Gastrocnemius medialis (tissue), 4 donors: ENCODE measurements at regions not wholly inside any gene's neighbourhood (a gene's known extent, or its start where the extent isn't known, plus 50 kb on each side); places are given as distances from the start of the nearest gene placed in this dataset.

Source experiments
- POLR2A ChIP-seq, 2 donors: fragments of 450-650 bp; IDR thresholded peaks; one replicate each; pipeline ENCODE4 v1.6.1; 2017; ENCODE audit warnings: antibody characterized with exemption in 2 of 2, mild to moderate bottlenecking in 2 of 2, moderate library complexity in 2 of 2
- TF ChIP-seq, protein P1 (sequence below), 5 experiments: fragments of 450-650 bp in 3 of 5; fragments of 200-600 bp in 2 of 5; sonication (generic) in 2 of 5; IDR thresholded peaks in 4 of 5; conservative IDR thresholded peaks in 1 of 5; 1 replicate in 4 of 5; 2 replicates in 1 of 5; pipeline ENCODE4 v1.5.1; 2016 to 2019; ENCODE audit warnings: antibody characterized with exemption in 5 of 5, mild to moderate bottlenecking in 3 of 5, moderate library complexity in 3 of 5

DNA sequence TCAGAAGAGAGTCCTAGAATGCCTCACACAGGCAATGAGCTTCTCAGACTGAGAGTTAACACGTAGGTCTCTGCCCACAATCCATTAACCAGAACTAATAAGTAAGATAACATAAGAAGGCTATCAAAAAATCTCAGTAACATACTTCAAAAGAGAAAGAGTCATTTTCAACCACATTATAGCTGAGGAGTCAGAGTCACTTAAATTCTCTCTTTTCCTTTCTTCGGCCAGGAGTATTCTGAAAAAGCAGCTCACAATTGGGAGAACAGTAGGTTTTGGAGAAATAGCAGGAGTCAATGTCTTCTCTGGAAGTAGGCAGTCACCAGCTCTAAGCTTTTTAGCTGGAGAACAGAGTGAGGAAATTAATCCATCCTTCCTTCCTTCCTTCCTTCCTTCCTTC is 1364.4 kb upstream of the NXPH2 start:
- TF ChIP-seq, protein P1, sequence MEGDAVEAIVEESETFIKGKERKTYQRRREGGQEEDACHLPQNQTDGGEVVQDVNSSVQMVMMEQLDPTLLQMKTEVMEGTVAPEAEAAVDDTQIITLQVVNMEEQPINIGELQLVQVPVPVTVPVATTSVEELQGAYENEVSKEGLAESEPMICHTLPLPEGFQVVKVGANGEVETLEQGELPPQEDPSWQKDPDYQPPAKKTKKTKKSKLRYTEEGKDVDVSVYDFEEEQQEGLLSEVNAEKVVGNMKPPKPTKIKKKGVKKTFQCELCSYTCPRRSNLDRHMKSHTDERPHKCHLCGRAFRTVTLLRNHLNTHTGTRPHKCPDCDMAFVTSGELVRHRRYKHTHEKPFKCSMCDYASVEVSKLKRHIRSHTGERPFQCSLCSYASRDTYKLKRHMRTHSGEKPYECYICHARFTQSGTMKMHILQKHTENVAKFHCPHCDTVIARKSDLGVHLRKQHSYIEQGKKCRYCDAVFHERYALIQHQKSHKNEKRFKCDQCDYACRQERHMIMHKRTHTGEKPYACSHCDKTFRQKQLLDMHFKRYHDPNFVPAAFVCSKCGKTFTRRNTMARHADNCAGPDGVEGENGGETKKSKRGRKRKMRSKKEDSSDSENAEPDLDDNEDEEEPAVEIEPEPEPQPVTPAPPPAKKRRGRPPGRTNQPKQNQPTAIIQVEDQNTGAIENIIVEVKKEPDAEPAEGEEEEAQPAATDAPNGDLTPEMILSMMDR (IDR thresholded peaks at IDR 0.05 in 4 of 5, conservative IDR thresholded peaks at IDR 0.05 in 1 of 5) = no peak
- TF ChIP-seq POLR2A (IDR thresholded peaks at IDR 0.05) = no peak
